PC-3 (cell line): ENCODE measurements at regions not wholly inside any gene's neighbourhood (a gene's known extent, or its start where the extent isn't known, plus 50 kb on each side); places are given as distances from the start of the nearest gene placed in this dataset.

Experiments used
- CTCF ChIP-seq: fragments of 300-600 bp; sonication (generic); conservative IDR thresholded peaks from 2 replicates; pipeline ENCODE4 v1.5.1; 2017; ENCODE audit warnings: antibody characterized with exemption, low read depth, mild to moderate bottlenecking, low read length
- EZH2 ChIP-seq: fragments of 300-600 bp; sonication (generic); IDR thresholded peaks from one replicate; pipeline ENCODE4 v1.6.1; 2017; ENCODE audit warnings: antibody characterized with exemption, mild to moderate bottlenecking, low read length; ENCODE audit not compliant: unreplicated experiment

- no peak for TF ChIP-seq CTCF
- TF ChIP-seq EZH2 = no peak
These were observed 73.4 kb upstream of the ZNF722 start for GRCh38 chr7:63925262-63925625.
